NAMALWA (cell line): ENCODE measurements at regions not wholly inside any gene's neighbourhood (a gene's known extent, or its start where the extent isn't known, plus 50 kb on each side); places are given as distances from the start of the nearest gene placed in this dataset.

Source experiments
- DNase-seq: peaks from one replicate; pipeline ENCODE4 v3.0.0-alpha.2; 2015; ENCODE audit warnings: low spot score

- no peak for DNase-seq
Measured at GRCh38 chr15:93644595-93644994, 555.6 kb upstream of the RGMA start.

- no peak for DNase-seq
Measured at GRCh38 chr15:93640411-93640962, 551.5 kb upstream of the RGMA start.

- no peak for DNase-seq
Measured at GRCh38 chr15:93631958-93632618, 543.1 kb upstream of the RGMA start.

- no peak for DNase-seq
Measured at GRCh38 chr15:93619597-93619996, 530.6 kb upstream of the RGMA start.

GRCh38 chr15:93617443-93617842 lies 528.4 kb upstream of the RGMA start:
- no peak for DNase-seq

GRCh38 chr15:93614386-93615104 lies 525.5 kb upstream of the RGMA start:
- DNase-seq = no peak

- no peak for DNase-seq
Measured at GRCh38 chr15:93613386-93613785, 524.4 kb upstream of the RGMA start.

- no peak for DNase-seq
Measured at GRCh38 chr15:93612953-93613352, 523.9 kb upstream of the RGMA start.

GRCh38 chr15:93610944-93611343 lies 521.9 kb upstream of the RGMA start:
- DNase-seq = no peak

GRCh38 chr15:93608643-93609148 lies 519.7 kb upstream of the RGMA start:
- DNase-seq = no peak

GRCh38 chr15:93603550-93603949 lies 514.5 kb upstream of the RGMA start:
- DNase-seq = no peak

GRCh38 chr15:93587059-93587521 lies 498.1 kb upstream of the RGMA start:
- DNase-seq = no peak

GRCh38 chr15:93585012-93585411 lies 496.0 kb upstream of the RGMA start:
- DNase-seq = no peak

GRCh38 chr15:93583968-93584367 lies 495.0 kb upstream of the RGMA start:
- no peak for DNase-seq

GRCh38 chr15:93583552-93583951 lies 494.5 kb upstream of the RGMA start:
- no peak for DNase-seq

GRCh38 chr15:93570527-93570926 lies 481.5 kb upstream of the RGMA start:
- no peak for DNase-seq

GRCh38 chr15:93566762-93567161 lies 477.8 kb upstream of the RGMA start:
- DNase-seq = no peak

GRCh38 chr15:93565201-93565600 lies 476.2 kb upstream of the RGMA start:
- DNase-seq = no peak

GRCh38 chr15:93563218-93563617 lies 474.2 kb upstream of the RGMA start:
- DNase-seq = no peak

GRCh38 chr15:93562395-93563123 lies 473.5 kb upstream of the RGMA start:
- no peak for DNase-seq

- no peak for DNase-seq
Measured at GRCh38 chr15:93557696-93558095, 468.7 kb upstream of the RGMA start.

GRCh38 chr15:93553167-93553935 lies 464.3 kb upstream of the RGMA start:
- DNase-seq = no peak
